BLaER1 treated with 17β-estradiol and CSF1 and Interleukin-3, amounts not matched to agents 10 nM and 100 nM (cell line): ENCODE measurements at regions not wholly inside any gene's neighbourhood (a gene's known extent, or its start where the extent isn't known, plus 50 kb on each side); places are given as distances from the start of the nearest gene placed in this dataset.

ENCODE experiments used
- H3K27ac ChIP-seq, 11 experiments: shearing (Covaris generic); formaldehyde crosslinking; 2 replicates each; pipeline ENCODE4 v1.8.1; 2022
- H3K27me3 ChIP-seq, 11 experiments: shearing (Covaris generic); formaldehyde crosslinking; 2 replicates each; pipeline ENCODE4 v1.8.1; 2022
- H3K36me3 ChIP-seq, 11 experiments: shearing (Covaris generic); formaldehyde crosslinking; 2 replicates each; pipeline ENCODE4 v1.8.1; 2022
- H3K4me1 ChIP-seq, 10 experiments: shearing (Covaris generic); formaldehyde crosslinking; 2 replicates each; pipeline ENCODE4 v1.8.1; 2022
- H3K4me2 ChIP-seq, 11 experiments: shearing (Covaris generic); formaldehyde crosslinking; 2 replicates each; pipeline ENCODE4 v1.8.1; 2022
- H3K4me3 ChIP-seq, 10 experiments: shearing (Covaris generic); formaldehyde crosslinking; 2 replicates each; pipeline ENCODE4 v1.8.1; 2022
- H3K9ac ChIP-seq, 11 experiments: shearing (Covaris generic); formaldehyde crosslinking; 2 replicates each; pipeline ENCODE4 v1.8.1; 2022
- H3K9me3 ChIP-seq, 11 experiments: shearing (Covaris generic); formaldehyde crosslinking; replicated peaks in 1 of 11; 2 replicates each; pipeline ENCODE4 v1.8.1; 2022
- H4K20me1 ChIP-seq, 11 experiments: shearing (Covaris generic); formaldehyde crosslinking; 2 replicates each; pipeline ENCODE4 v1.8.1; 2022
- Cebpa-rat ChIP-seq, 11 experiments: shearing (Covaris generic); IDR thresholded peaks; 2 replicates each; pipeline ENCODE4 v1.8.1; 2022

GRCh38 chr15:38040615-38041014 lies 106.2 kb downstream of the TMCO5A start:
- Histone ChIP-seq H3K9ac (no peak overlapping the region), H3K27me3 (no peaks in the 10 kb centered on the region), H3K4me3 (no peak overlapping the region), H3K36me3 (no peaks in the 10 kb centered on the region), H3K9me3 (peaks cover 0 to 14% (median 11%) of the 10 kb centered on the region in 11 experiments; a peak in 12 of 22 replicates), H3K4me2 (peak overlapping the region in 4 of 11 experiments; percentile 17 to 93 (median 90); a peak in 7 of 22 replicates), H3K27ac (no peak overlapping the region), H4K20me1 (no peaks in the 10 kb centered on the region), H3K4me1 (peaks cover 11 to 99% (median 37%) of the 10 kb centered on the region in 10 experiments)
- TF ChIP-seq Cebpa-rat (IDR thresholded peaks at IDR 0.05) = no peak

DNA sequence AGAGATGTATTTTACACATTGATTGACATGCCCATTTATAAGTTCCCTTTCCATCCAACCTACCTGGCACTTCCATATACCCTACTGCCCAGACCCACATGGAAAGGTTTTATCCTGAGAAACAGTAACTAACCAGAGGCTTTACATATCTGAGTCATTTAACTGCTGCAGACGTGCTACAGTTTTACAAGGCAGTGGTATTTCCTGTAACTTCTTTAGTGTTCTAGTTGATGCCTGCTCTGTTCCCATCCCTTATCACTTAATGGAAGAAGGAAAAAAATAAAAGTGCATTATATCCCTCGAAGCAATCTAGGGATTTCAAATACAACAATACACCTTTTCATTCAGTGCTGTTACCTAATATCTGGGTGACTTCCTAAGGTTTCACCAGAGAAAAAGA lies 107.1 kb downstream of the TMCO5A start:
- Histone ChIP-seq H3K4me2 (peak overlapping the region in 7 of 11 experiments; percentile 86 to 94 (median 91); a peak in 14 of 22 replicates), H3K9me3 (peaks cover 0 to 23% (median 11%) of the 10 kb centered on the region in 11 experiments; a peak in 13 of 22 replicates), H4K20me1 (no peaks in the 10 kb centered on the region), H3K4me3 (no peak overlapping the region), H3K27ac (peak overlapping the region in 8 of 11 experiments; percentile 87 to 98 (median 94); a peak in 14 of 22 replicates), H3K27me3 (no peaks in the 10 kb centered on the region), H3K9ac (peak overlapping the region in 2 of 11 experiments; percentile 84 to 86; a peak in 3 of 22 replicates), H3K4me1 (peaks cover 11 to 99% (median 31%) of the 10 kb centered on the region in 10 experiments), H3K36me3 (no peaks in the 10 kb centered on the region)
- TF ChIP-seq Cebpa-rat (IDR thresholded peaks at IDR 0.05) = no peak

DNA sequence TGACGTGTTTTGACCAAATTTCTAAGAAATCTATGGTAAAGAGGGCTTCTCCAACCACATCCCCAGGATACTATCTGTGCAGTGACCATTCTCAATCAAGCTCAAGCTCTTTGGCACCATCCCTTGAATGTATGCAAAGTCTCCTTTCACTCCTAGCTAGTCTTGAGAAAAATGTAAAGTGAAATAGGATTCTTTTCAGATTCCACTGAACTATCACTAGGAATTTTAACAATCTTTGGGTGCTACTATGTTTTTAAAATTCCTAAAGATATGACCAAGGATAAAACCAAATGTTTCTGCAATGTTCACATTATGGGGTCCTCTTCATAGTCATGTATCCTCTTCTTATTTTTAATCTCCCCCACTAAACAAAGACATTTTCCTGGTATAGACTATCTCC lies 107.8 kb downstream of the TMCO5A start:
- H3K9me3 ChIP-seq = peaks cover under 1 to 30% (median 12%) of the 10 kb centered on the region in 11 experiments; a peak in 14 of 22 replicates
- H3K4me3 ChIP-seq = peak overlapping the region in 8 of 10 experiments; percentile 4 to 45 (median 30); a peak in 7 of 20 replicates
- H3K4me2 ChIP-seq = peak overlapping the region; percentile 59 to 94 (median 88)

GRCh38 chr15:38042707-38043445 lies 108.4 kb downstream of the TMCO5A start:
- no peaks in the 10 kb centered on the region for H4K20me1 ChIP-seq
- peaks cover 0 to 4% (median 0%) of the 10 kb centered on the region in 11 experiments; a peak in 1 of 22 replicates for H3K36me3 ChIP-seq
- H3K4me1 ChIP-seq = peaks cover 11 to 98% (median 31%) of the 10 kb centered on the region in 10 experiments
- H3K27ac ChIP-seq = peak overlapping the region in 10 of 11 experiments; percentile 36 to 98 (median 92); a peak in 19 of 22 replicates
- TF ChIP-seq Cebpa-rat (IDR thresholded peaks at IDR 0.05) = 0 out of 22 replicates have a peak, but pooled peaks of 1 of the 11 experiments have one; percentile 13
- peak overlapping the region in 8 of 10 experiments; percentile 4 to 45 (median 30); a peak in 11 of 20 replicates for H3K4me3 ChIP-seq
- H3K9me3 ChIP-seq = peaks cover 7 to 36% (median 18%) of the 10 kb centered on the region in 11 experiments; a peak in 18 of 22 replicates
- H3K9ac ChIP-seq = peak overlapping the region in 9 of 11 experiments; percentile 34 to 86 (median 79); a peak in 17 of 22 replicates
- peak overlapping the region; percentile 59 to 94 (median 88) for H3K4me2 ChIP-seq
- no peaks in the 10 kb centered on the region for H3K27me3 ChIP-seq

More for the DNA sequence above, 107.8 kb downstream of the TMCO5A start:
- peak overlapping the region in 8 of 11 experiments; percentile 63 to 86 (median 80); a peak in 15 of 22 replicates for H3K9ac ChIP-seq
- TF ChIP-seq Cebpa-rat (IDR thresholded peaks at IDR 0.05) = no peak
- peaks cover 11 to 98% (median 31%) of the 10 kb centered on the region in 10 experiments for H3K4me1 ChIP-seq
- no peaks in the 10 kb centered on the region for H3K27me3 ChIP-seq
- H3K36me3 ChIP-seq = peaks cover 0 to 4% (median 0%) of the 10 kb centered on the region in 11 experiments; a peak in 1 of 22 replicates
- H4K20me1 ChIP-seq = no peaks in the 10 kb centered on the region
- peak overlapping the region in 10 of 11 experiments; percentile 36 to 98 (median 92); a peak in 19 of 22 replicates for H3K27ac ChIP-seq

DNA sequence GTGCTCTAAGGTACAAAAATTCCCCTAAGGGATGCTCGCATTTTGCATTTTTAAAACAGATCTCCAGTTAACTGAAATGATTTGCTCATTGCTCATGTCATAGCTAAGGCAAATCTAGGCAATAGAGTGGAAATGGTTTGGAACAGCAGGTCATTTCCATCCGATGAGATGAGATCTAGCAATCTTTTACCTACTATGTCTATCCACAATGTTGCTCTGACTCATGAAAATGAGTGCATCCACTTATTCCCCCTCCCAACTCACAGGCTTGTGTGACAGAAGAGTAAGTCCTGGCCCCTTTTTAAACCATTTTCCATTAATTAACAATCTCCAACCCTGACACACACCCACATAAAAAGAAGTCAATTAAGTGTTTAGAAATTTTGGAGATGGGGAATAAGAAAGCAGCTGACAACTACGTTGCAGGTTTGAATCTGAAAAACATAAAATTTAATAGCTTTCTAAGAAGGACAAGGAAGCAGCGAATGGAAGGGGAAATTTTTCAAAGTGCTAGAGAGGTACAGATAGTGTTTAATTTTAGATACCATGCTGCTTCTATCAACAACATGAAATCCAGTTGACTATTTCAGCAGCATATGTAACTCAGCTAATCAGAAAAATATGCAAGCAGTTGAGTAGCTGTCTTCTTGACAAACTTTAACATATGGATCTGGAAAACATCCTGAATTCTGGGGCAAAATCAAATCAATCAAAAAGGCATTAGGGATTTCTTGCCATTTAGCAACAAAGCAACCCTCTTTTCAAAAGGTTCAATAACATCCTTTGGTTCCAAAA lies 112.0 kb downstream of the TMCO5A start:
- H3K4me2 ChIP-seq = peak overlapping the region in 4 of 11 experiments; percentile 3 to 63 (median 26); a peak in 4 of 22 replicates
- TF ChIP-seq Cebpa-rat (IDR thresholded peaks at IDR 0.05) = no peak
- no peaks in the 10 kb centered on the region for H4K20me1 ChIP-seq
- H3K9me3 ChIP-seq = peaks cover 9 to 38% (median 22%) of the 10 kb centered on the region in 11 experiments; a peak in 18 of 22 replicates
- H3K36me3 ChIP-seq = peaks cover 0 to 4% (median 0%) of the 10 kb centered on the region in 11 experiments; a peak in 1 of 22 replicates
- H3K4me1 ChIP-seq = peaks cover 11 to 99% (median 38%) of the 10 kb centered on the region in 10 experiments
- H3K27ac ChIP-seq = peak overlapping the region in 1 of 11 experiments; percentile 91; a peak in 1 of 22 replicates
- no peaks in the 10 kb centered on the region for H3K27me3 ChIP-seq
- H3K4me3 ChIP-seq = no peak overlapping the region
- no peak overlapping the region for H3K9ac ChIP-seq

DNA sequence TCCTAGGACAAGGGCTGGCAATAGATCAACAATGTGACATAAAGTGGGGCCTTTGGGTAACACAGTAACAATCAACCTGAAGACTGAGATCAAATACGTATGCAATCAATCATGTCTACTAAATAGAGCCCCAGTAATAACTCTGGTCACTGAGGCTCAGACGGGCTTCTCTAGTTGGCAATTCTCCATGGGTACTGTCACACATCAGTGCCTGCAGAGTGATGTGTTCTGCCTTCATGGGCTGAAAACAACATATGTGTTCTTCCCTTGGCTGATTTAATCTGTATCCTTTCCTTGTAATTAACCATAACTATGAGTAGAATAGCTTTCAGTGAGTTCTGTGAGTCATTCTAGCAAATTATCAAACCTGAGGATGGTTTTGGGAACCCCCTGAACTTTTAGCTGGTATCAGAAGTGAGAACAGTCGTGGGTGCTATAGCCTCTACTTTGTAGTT lies 113.6 kb downstream of the TMCO5A start:
- no peak for TF ChIP-seq Cebpa-rat (IDR thresholded peaks at IDR 0.05)
- H3K27me3 ChIP-seq = no peaks in the 10 kb centered on the region
- H4K20me1 ChIP-seq = no peaks in the 10 kb centered on the region
- no peak overlapping the region; a peak in 1 of 20 replicates for H3K4me3 ChIP-seq
- H3K4me2 ChIP-seq = peak overlapping the region in 6 of 11 experiments; percentile 1 to 77 (median 38); a peak in 8 of 22 replicates
- H3K4me1 ChIP-seq = peaks cover 3 to 99% (median 25%) of the 10 kb centered on the region in 10 experiments
- peaks cover 9 to 38% (median 22%) of the 10 kb centered on the region in 11 experiments; a peak in 18 of 22 replicates for H3K9me3 ChIP-seq
- peak overlapping the region in 4 of 11 experiments; percentile 48 to 91 (median 84); a peak in 6 of 22 replicates for H3K27ac ChIP-seq
- peaks cover 0 to 4% (median 0%) of the 10 kb centered on the region in 11 experiments; a peak in 1 of 22 replicates for H3K36me3 ChIP-seq
- no peak overlapping the region for H3K9ac ChIP-seq

DNA sequence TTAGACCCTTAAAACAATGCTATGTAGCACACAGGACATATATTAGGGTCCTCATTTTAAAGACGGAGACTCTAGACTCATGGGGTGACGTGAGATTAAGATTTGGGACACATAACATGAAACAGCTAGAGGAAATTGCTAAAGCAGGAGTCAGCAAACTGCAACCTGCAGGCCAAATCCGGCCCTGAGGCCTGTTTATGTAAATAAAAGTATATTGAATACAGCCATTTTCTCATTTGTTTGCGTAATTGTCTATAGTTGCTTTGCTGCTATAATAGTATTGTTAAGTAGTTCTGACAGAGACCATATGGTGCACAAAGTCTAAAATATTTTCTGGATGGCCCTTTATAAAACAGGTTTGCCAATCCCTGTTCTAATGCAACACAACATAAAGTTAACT lies 115.5 kb downstream of the TMCO5A start:
- TF ChIP-seq Cebpa-rat (IDR thresholded peaks at IDR 0.05) = no peak
- Histone ChIP-seq H3K27ac (peak overlapping the region in 5 of 11 experiments; percentile 71 to 91 (median 83); a peak in 9 of 22 replicates), H3K9ac (peak overlapping the region in 4 of 11 experiments; percentile 70 to 80 (median 74); a peak in 8 of 22 replicates)

More for the DNA sequence above, 115.5 kb downstream of the TMCO5A start:
- Histone ChIP-seq H4K20me1 (no peaks in the 10 kb centered on the region), H3K27me3 (no peaks in the 10 kb centered on the region), H3K4me3 (no peak overlapping the region), H3K4me1 (peaks cover 0 to 100% (median 23%) of the 10 kb centered on the region in 10 experiments; a peak in 12 of 20 replicates), H3K9me3 (peaks cover 9 to 38% (median 16%) of the 10 kb centered on the region in 11 experiments; a peak in 18 of 22 replicates), H3K4me2 (peak overlapping the region in 6 of 11 experiments; percentile 45 to 77 (median 60); a peak in 10 of 22 replicates), H3K36me3 (peaks cover 0 to 4% (median 0%) of the 10 kb centered on the region in 11 experiments; a peak in 1 of 22 replicates)
